ENCODE measurements at regions not wholly inside any gene's neighbourhood (a gene's known extent, or its start where the extent isn't known, plus 50 kb on each side); places are given as distances from the start of the nearest gene placed in this dataset.

DNA sequence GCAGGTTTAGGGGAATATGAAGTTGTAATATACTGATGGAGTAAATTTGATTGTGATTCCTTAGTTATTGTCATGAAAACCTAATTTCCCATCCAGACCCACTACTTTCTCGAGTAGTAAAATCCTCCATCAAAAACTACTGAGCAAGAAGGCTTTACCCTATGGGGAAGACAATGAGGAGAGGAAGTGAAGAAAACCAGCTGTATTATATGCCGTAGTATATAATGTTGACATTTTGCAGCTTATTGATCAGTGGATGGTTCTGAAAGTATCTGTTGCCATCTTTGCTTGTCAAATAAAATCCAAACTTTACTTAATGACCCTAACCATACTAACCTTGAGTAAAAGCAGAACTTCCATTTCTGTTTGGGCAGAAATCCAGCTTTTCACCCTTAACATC lies 292.8 kb upstream of the RAG2 start:
- intact Hi-C loops (cut with DNase I): no loop called here
- Histone ChIP-seq H3K27ac (no peak overlapping the region), H3K4me3 (no peak overlapping the region), H3K27me3 (replicated peaks; ENCODE audit: insufficient read depth) (no peaks in the 10 kb centered on the region), H3K36me3 (no peaks in the 10 kb centered on the region), H3K9me3 (no peaks in the 10 kb centered on the region), H3K4me1 (replicated peaks) (no peaks in the 10 kb centered on the region)
- DNase-seq (ENCODE audit: low spot score): no peak
- whole genome bisulfite sequencing: 24% methylated on average over 2 of the region's 2 CpGs
- TF ChIP-seq POLR2A (IDR thresholded peaks at IDR 0.05): no peak
- TF ChIP-seq, protein P1, sequence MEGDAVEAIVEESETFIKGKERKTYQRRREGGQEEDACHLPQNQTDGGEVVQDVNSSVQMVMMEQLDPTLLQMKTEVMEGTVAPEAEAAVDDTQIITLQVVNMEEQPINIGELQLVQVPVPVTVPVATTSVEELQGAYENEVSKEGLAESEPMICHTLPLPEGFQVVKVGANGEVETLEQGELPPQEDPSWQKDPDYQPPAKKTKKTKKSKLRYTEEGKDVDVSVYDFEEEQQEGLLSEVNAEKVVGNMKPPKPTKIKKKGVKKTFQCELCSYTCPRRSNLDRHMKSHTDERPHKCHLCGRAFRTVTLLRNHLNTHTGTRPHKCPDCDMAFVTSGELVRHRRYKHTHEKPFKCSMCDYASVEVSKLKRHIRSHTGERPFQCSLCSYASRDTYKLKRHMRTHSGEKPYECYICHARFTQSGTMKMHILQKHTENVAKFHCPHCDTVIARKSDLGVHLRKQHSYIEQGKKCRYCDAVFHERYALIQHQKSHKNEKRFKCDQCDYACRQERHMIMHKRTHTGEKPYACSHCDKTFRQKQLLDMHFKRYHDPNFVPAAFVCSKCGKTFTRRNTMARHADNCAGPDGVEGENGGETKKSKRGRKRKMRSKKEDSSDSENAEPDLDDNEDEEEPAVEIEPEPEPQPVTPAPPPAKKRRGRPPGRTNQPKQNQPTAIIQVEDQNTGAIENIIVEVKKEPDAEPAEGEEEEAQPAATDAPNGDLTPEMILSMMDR (IDR thresholded peaks at IDR 0.05): no peak

DNA sequence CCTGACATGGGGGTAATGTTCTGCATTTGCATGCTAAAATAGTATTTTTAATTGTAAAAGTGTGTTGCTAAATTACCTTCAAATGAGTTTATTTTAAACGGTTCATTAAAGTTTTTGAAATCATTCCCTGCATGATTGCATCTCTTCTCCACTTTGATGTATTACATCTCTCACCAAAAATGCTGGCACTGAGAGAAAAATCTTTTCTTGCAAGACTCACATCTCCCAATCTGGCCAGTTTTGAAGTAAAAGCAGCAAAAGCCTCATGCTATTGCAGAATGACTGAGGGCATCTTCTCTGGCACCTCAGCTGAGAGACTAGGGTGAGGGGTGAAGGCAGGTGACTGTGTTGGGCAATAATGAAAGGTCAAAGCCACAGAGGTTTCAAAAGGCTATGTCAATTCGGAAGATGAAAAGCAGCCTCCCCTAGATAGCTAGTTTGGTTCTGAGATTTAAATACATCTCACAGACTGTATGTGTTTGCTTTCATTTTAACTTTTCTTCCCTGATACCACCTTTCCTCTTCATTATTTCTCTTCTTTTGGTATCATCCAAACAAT lies 292.2 kb upstream of the RAG2 start:
- H3K9me3 ChIP-seq: no peaks in the 10 kb centered on the region
- intact Hi-C loops (cut with DNase I): no loop called here
- H3K36me3 ChIP-seq: no peaks in the 10 kb centered on the region
- H3K4me3 ChIP-seq: no peak overlapping the region
- TF ChIP-seq POLR2AphosphoS5 (IDR thresholded peaks at IDR 0.05) (no peak), POLR2A (IDR thresholded peaks at IDR 0.05) (no peak)
- TF ChIP-seq, protein P1 (IDR thresholded peaks at IDR 0.05): no peak
- no peaks in the 10 kb centered on the region for H3K4me1 ChIP-seq (replicated peaks)
- DNase-seq (ENCODE audit: low spot score): no peak
- WGBS: 69% methylated on average over 2 of the region's 2 CpGs
- no peak overlapping the region for H3K27ac ChIP-seq
- H3K27me3 ChIP-seq (replicated peaks; ENCODE audit: insufficient read depth): no peaks in the 10 kb centered on the region

DNA sequence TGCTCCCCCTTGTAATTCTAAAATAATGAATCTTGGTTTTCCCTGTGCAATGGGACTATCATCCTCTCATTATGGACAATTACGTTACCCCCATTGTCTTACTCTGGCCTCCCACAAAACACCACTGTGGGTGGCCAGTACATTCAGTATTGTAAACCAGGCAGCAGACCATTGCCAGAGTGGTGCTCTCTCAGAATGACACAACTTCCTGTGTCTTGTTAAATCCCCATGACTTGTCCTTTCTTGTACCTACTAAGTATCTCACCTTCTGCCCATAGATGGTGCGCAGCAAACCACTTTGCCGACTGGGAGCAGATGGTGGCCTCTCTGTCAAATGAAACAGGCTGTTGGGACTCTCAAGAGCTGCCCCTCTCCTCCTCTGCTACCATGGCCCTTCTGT lies 287.1 kb upstream of the RAG2 start:
- no peak for DNase-seq (ENCODE audit: low spot score)
- Histone ChIP-seq H3K4me1 (replicated peaks) (no peaks in the 10 kb centered on the region), H3K9me3 (no peaks in the 10 kb centered on the region), H3K4me3 (no peak overlapping the region), H3K27me3 (replicated peaks; ENCODE audit: insufficient read depth) (no peaks in the 10 kb centered on the region), H3K27ac (no peak overlapping the region), H3K36me3 (no peaks in the 10 kb centered on the region)
- TF ChIP-seq POLR2AphosphoS5 (IDR thresholded peaks at IDR 0.05) (no peak), POLR2A (IDR thresholded peaks at IDR 0.05) (no peak)
- TF ChIP-seq, protein P1 (IDR thresholded peaks at IDR 0.05): no peak
- intact Hi-C loops (cut with DNase I): no loop called here
- 95% methylated on average over 3 of the region's 3 CpGs for WGBS

DNA sequence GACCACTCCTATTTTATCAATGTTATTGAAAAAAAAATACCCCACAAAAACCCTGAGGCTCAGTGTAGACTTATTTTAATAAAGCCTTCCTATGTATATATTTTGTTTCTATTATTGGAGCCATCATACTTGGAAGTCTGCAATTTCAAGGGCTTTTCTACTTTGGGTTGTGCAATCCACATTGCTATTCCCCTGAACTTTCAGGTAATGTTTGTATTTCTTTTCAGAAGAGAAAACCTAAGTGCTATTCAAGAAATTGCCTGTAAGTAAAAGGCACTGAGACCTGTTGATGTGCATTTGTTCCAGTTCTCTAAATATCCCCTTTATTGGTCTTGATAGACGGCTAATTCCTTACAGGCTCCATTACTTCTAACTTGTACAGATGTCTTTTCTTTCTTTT lies 280.7 kb upstream of the RAG2 start:
- intact Hi-C loops (cut with DNase I): no loop called here
- Histone ChIP-seq H3K9me3 (no peaks in the 10 kb centered on the region), H3K4me3 (no peak overlapping the region), H3K27me3 (replicated peaks; ENCODE audit: insufficient read depth) (no peaks in the 10 kb centered on the region), H3K27ac (no peak overlapping the region), H3K4me1 (replicated peaks) (no peaks in the 10 kb centered on the region), H3K36me3 (no peaks in the 10 kb centered on the region)
- 58% methylated on average over 1 of the region's 1 CpG for WGBS
- DNase-seq (ENCODE audit: low spot score): no peak
- no peak for TF ChIP-seq POLR2AphosphoS5 (IDR thresholded peaks at IDR 0.05)
- TF ChIP-seq, protein P1 (IDR thresholded peaks at IDR 0.05): no peak
- no peak for TF ChIP-seq POLR2A (IDR thresholded peaks at IDR 0.05)

DNA sequence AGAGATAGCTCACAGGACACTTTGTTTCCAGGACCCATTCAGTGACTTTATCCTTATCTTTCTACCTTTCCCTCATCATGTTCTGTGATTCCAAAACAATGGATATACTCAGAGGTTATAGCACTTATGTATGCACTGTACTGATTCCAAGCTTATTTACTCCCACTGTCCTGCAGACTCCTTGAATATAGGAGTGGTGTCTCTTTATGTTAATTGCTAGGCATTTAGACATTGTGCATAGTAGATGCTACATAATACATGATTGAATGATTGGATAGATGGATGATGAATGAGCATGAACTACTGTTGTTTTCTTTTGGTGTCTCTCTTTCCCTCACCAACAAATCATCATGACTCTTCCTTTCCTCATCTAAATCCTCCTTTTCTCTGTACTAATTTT lies 279.1 kb upstream of the RAG2 start:
- no peak overlapping the region for H3K27ac ChIP-seq
- no peaks in the 10 kb centered on the region for H3K9me3 ChIP-seq
- no peaks in the 10 kb centered on the region for H3K36me3 ChIP-seq
- TF ChIP-seq POLR2A (IDR thresholded peaks at IDR 0.05) (no peak), POLR2AphosphoS5 (IDR thresholded peaks at IDR 0.05) (no peak)
- TF ChIP-seq, protein P1 (IDR thresholded peaks at IDR 0.05): no peak
- no peaks in the 10 kb centered on the region for H3K27me3 ChIP-seq (replicated peaks; ENCODE audit: insufficient read depth)
- intact Hi-C loops (cut with DNase I): no loop called here
- DNase-seq (ENCODE audit: low spot score): no peak
- no peaks in the 10 kb centered on the region for H3K4me1 ChIP-seq (replicated peaks)
- H3K4me3 ChIP-seq: no peak overlapping the region
